Right ventricle myocardium inferior (tissue), 1 donor: ENCODE measurements at regions not wholly inside any gene's neighbourhood (a gene's known extent, or its start where the extent isn't known, plus 50 kb on each side); places are given as distances from the start of the nearest gene placed in this dataset.
A peak's percentile ranks its signal among the peaks of the same experiment; 100 is the strongest.

Source experiments
- ATAC-seq: fragments of 200-7000 bp; cut with Tn5 transposase; one replicate; pipeline ENCODE4 v1.9.1; 2020; ENCODE audit warnings: mild to moderate bottlenecking, moderate library complexity
- DNase-seq: peaks from one replicate; pipeline ENCODE4 v3.0.0; 2021; ENCODE audit errors: missing footprints
- intact Hi-C: fragments of 100-400 bp; cut with DNase I; formaldehyde crosslinking; loops from one replicate; pipeline ENCODE4 v1.11.0; 2022
- donor health status: DM: no; HTN: yes; CAD: no; lungs with severe emphysema.

- intact Hi-C loops, result no loop called here
- DNase-seq, result no peak
- ATAC-seq, result no peak
Measured at GRCh38 chr5:74248576-74248975, 392.0 kb downstream of the ENC1 start.

GRCh38 chr5:74244406-74244805 is 396.1 kb downstream of the ENC1 start:
- DNase-seq (no peak), ATAC-seq (no peak)
- intact Hi-C loops, result no loop called here

GRCh38 chr5:74243634-74244033 is 396.9 kb downstream of the ENC1 start:
- DNase-seq (no peak), ATAC-seq (no peak)
- intact Hi-C loops, result no loop called here

- no peak for DNase-seq
- no peak for ATAC-seq
- intact Hi-C loops, result no loop called here
Measured at GRCh38 chr5:74242516-74242915, 398.0 kb downstream of the ENC1 start.

DNA sequence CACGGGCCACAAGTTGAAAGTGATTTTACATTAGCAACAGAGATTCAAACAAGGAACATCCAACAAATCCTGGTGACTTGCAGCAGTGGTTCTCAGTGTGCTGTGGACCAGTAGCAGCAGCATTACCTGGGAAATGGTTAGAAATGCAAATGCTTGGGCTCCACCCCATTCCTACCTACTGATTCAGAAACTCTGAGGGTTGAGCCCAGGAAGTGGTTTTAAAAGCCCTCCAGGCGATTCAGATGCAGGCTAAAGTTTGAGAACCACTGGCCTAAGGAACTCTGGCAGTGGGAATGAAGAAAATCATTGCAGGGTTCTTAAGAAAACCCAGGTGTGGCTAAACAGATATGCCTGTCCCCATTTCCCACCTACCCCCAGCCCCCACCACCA is 398.8 kb downstream of the ENC1 start:
- intact Hi-C loops, result no loop called here
- ATAC-seq (no peak), DNase-seq (no peak)

GRCh38 chr5:74240783-74241750 is 399.5 kb downstream of the ENC1 start:
- DNase-seq (no peak), ATAC-seq (peak; percentile 10)
- intact Hi-C loops, result no loop called here

GRCh38 chr5:74239261-74239660 is 401.3 kb downstream of the ENC1 start:
- DNase-seq, result no peak
- intact Hi-C loops, result no loop called here
- ATAC-seq, result no peak

DNA sequence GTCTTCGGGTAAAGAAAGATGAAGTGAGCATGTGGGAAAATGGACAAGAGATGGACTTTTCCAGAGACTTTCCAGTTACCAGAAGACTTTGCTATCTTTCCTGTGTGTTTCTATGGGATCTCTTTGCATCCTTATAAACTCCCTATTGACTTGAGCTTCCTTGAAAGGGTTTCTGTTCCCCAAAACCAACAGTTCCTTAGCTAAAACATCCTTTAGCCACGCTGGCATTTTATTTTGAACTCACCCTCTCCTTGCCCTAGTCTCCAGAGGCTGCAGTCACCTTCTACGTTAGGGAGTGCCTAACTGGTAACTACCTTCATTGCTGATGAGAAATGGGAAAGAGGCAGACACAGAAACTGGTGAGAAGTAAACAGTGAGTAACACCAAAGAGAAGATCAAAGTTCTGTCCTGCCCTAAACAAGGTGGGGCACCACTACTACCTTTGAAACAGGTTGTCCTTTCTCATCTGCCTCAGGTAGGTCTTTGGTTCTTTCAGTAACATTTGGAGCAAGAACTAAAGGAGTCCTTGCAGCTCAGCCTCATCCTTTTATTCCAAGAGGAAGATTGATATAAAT is 402.9 kb downstream of the ENC1 start:
- no peak for DNase-seq
- intact Hi-C loops, result no loop called here
- ATAC-seq, result no peak

GRCh38 chr5:74235552-74235951 is 405.0 kb downstream of the ENC1 start:
- no peak for DNase-seq
- intact Hi-C loops, result no loop called here
- no peak for ATAC-seq

- ATAC-seq (no peak), DNase-seq (no peak)
- intact Hi-C loops, result no loop called here
Measured at GRCh38 chr5:74233571-74233970, 407.0 kb downstream of the ENC1 start.

- intact Hi-C loops, result no loop called here
- DNase-seq (no peak), ATAC-seq (no peak)
Measured at GRCh38 chr5:74233091-74233490, 407.4 kb downstream of the ENC1 start.

DNA sequence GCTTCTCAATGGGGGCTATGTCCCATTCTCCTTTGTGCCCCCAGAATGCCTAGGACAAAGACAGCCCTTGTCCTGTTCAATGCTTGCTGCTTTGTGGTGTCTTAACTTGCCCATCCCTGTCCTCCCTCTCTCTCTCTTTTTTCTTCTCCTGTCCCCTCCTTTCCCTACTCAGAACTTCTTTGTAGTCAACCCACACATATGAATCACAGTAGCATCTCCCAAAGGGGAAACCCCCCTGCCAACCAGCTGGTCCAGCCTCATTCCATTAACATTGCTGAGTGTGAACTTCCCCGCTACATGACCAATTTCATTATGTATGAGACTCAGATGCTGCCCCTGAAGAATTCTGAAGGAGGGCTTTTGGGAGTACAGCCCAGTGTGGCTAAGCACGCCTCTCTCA is 408.3 kb downstream of the ENC1 start:
- DNase-seq (no peak), ATAC-seq (no peak)
- intact Hi-C loops, result no loop called here

DNA sequence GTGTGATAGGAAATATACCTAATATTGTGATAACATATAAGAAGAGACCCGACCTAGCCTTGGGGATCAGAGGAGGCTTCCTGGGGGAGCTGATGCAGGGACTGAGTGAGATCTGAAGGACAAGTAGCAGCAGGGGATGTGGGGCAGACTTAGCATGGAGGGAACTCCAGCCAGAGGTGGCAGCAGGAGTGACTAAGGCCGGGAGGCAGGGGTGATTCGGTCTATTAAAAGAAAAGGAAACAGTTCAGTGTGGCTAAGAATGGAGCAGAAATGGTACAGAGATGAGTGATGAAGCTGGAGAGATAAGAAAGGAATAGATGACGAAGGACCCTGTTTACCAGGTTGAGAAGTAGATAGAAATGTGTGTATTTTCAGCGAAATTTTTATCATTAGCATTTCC is 408.8 kb downstream of the ENC1 start:
- ATAC-seq (no peak), DNase-seq (no peak)
- intact Hi-C loops, result no loop called here

DNA sequence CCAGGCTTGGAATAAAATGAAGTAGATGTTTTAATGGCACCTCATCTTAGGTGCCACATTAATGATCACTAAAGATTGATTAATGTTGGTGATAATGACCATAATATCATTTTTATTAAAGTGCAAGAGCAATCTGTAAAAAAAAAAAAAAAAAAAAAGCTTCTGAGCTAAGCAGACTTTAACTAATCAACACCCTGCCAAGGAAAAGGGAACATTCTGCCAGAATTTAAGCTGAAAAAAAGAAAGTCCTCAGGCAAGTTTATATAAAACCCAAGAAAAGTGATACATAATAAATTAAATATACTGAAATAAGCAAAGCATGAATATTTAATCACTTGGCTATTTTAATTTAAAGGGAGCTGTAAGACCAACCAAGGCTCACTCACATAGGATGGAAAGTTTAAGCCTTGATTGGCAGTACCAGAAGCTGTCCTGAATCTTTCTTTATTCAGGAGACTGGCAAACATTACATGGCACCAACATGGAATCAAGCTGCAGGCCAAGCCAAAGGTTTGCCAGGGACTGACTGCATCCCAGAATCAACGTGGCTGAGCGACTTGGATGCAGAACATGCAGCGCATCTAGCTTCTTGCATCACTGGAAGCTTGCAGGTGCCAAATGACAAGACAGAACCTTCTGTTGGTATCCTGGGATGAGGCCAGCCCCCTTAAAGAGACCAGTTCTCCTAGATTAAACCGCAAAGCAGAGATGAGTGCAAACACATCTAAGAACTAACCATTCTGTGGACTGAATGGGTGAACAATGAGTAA is 413.6 kb downstream of the ENC1 start:
- ATAC-seq (no peak), DNase-seq (no peak)
- intact Hi-C loops, result no loop called here

DNA sequence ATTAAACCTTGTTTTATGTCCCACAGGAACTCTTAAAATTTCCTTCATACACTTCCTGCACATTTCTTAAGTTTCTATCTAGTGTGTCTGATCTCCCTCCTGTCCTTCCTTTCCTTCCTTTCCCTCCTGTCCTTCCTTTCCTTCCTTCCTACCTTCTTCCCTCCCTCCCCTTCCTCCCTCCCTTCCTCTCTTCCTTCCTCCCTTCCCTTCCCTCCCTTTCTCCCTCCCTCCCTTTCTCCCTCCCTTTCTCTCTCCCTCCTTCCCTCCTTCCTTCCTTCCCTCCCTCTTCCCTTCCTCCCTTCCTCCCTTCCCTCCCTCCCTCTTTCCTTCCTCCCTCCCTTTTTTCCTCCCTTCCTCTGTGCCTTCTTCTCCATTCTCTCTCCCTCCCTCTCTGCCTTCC is 414.9 kb downstream of the ENC1 start:
- ATAC-seq (no peak), DNase-seq (no peak)
- intact Hi-C loops, result no loop called here

GRCh38 chr5:74224331-74224730 is 416.2 kb downstream of the ENC1 start:
- ATAC-seq (no peak), DNase-seq (no peak)
- intact Hi-C loops, result no loop called here

- intact Hi-C loops, result no loop called here
- ATAC-seq (no peak), DNase-seq (no peak)
Measured at GRCh38 chr5:74222806-74223205, 417.7 kb downstream of the ENC1 start.

GRCh38 chr5:74221413-74221812 is 419.1 kb downstream of the ENC1 start:
- intact Hi-C loops, result no loop called here
- ATAC-seq (no peak), DNase-seq (no peak)

DNA sequence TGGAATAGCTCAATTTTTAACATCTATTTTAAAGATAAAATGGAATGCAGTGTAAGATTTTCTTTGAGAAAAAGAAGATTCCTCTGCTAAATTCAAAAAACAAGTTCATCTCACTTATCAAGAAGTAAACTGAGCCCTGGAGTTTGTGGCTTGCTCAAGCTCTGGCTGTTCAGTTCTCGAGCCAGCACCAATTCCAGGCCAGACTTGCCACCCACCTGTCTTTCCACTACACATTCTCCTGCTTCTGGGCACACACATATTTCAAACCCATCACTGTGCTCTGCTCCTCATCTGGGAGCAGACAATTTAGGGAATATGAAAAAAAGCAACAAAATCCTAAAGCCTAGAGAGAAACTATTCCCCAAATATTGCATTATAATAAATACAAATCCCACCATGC is 424.5 kb downstream of the ENC1 start:
- intact Hi-C loops, result no loop called here
- DNase-seq (no peak), ATAC-seq (no peak)

- intact Hi-C loops, result no loop called here
- no peak for DNase-seq
- no peak for ATAC-seq
Measured at GRCh38 chr5:74212336-74212735, 428.2 kb downstream of the ENC1 start.
